ENCODE measurements at regions not wholly inside any gene's neighbourhood (a gene's known extent, or its start where the extent isn't known, plus 50 kb on each side); places are given as distances from the start of the nearest gene placed in this dataset.

GRCh38 chr3:36212251-36212650 lies 168.1 kb upstream of the STAC start:
- CTCF ChIA-PET (ENCODE audit: partially characterized antibody) = no interaction called here
- Histone ChIP-seq H2AK5ac (ENCODE audit: low read depth, low read length) (no peak overlapping the region), H2BK5ac (ENCODE audit: low read depth, low read length) (no peak overlapping the region), H3K23ac (ENCODE audit: insufficient read length) (no peak overlapping the region), H3K36me3 (ENCODE audit: control insufficient read depth in 2 of 4, insufficient read depth in 4 of 4, low read length in 3 of 4) (no peaks in the 10 kb centered on the region), H3K27me3 (replicated peaks in 1 of 4; ENCODE audit: control insufficient read depth in 3 of 4, extremely low read depth in 1 of 4, insufficient read depth in 3 of 4, low read length in 3 of 4) (no peaks in the 10 kb centered on the region), H3K4me3 (ENCODE audit: extremely low read depth in 1 of 4, insufficient read depth in 2 of 4, low read depth in 3 of 4, low read length in 4 of 4) (no peak overlapping the region), H2BK120ac (replicated peaks; ENCODE audit: low read depth, low read length) (no peak overlapping the region), H2BK12ac (ENCODE audit: low read depth, low read length) (no peak overlapping the region), H3K56ac (replicated peaks; ENCODE audit: insufficient read length, low read depth, low read length) (no peak overlapping the region), H4K8ac (ENCODE audit: extremely low read depth, insufficient read depth, low read length) (no peak overlapping the region), H3K4ac (replicated peaks; ENCODE audit: insufficient read length, low read depth, low read length) (no peak overlapping the region), H4K5ac (ENCODE audit: insufficient read length, low read depth, low read length) (no peak overlapping the region), H2BK15ac (ENCODE audit: low read length) (no peak overlapping the region), H3K9ac (replicated peaks in 1 of 4; ENCODE audit: extremely low read depth in 1 of 4, low read depth in 3 of 4, low read length in 3 of 4) (no peak overlapping the region), H4K91ac (replicated peaks; ENCODE audit: insufficient read length, low read length) (no peak overlapping the region), H3K9me3 (ENCODE audit: insufficient read depth in 2 of 2, low read depth in 1 of 2, low read length in 1 of 2) (no peaks in the 10 kb centered on the region), H3K4me2 (ENCODE audit: insufficient read depth in 1 of 2, low read depth in 2 of 2, low read length in 2 of 2) (no peak overlapping the region), H3K14ac (ENCODE audit: insufficient read length) (no peak overlapping the region), H2AFZ (ENCODE audit: low read length) (no peak overlapping the region), H3K27ac (ENCODE audit: low read depth, low read length) (no peak overlapping the region), H4K20me1 (replicated peaks in 1 of 2; ENCODE audit: control insufficient read depth in 1 of 2, insufficient read depth in 2 of 2, low read length in 2 of 2) (no peaks in the 10 kb centered on the region), H3K79me1 (ENCODE audit: low read depth, low read length) (no peaks in the 10 kb centered on the region), H3K18ac (ENCODE audit: extremely low read depth, low read length) (no peak overlapping the region), H3K4me1 (replicated peaks in 1 of 4; ENCODE audit: control insufficient read depth in 3 of 4, insufficient read depth in 4 of 4, low read length in 3 of 4) (no peaks in the 10 kb centered on the region), H3K23me2 (ENCODE audit: low read depth, low read length) (no peaks in the 10 kb centered on the region), H2BK20ac (ENCODE audit: low read length) (no peak overlapping the region), H3K79me2 (ENCODE audit: control insufficient read depth in 1 of 2, insufficient read depth in 2 of 2, low read length in 2 of 2) (no peaks in the 10 kb centered on the region)
- FAIRE-seq (no peak), DNase-seq (ENCODE audit: low read depth in 1 of 2, low spot score in 2 of 2) (no peak)
- 92% methylated on average over 2 of the region's 2 CpGs; no CpG with 5 or more reads in 1 of the 2 experiments for WGBS, 2 experiments (ENCODE audit: extremely low coverage in 1 of 2, insufficient coverage in 1 of 2, insufficient read length in 1 of 2, insufficient replicate concordance in 2 of 2, low coverage in 1 of 2, low lambda C conversion rate in 2 of 2, missing lambda C conversion rate in 1 of 2)
- POLR2A ChIA-PET (ENCODE audit: partially characterized antibody) = no interaction called here
- TF ChIP-seq TAF1 (IDR thresholded peaks at IDR 0.05; ENCODE audit: low read depth, low read length) = no peak
- TF ChIP-seq CTBP2 (IDR thresholded peaks at IDR 0.05; ENCODE audit: borderline replicate concordance, insufficient read depth, insufficient read length, low read length) = no peak
- no peak for TF ChIP-seq FOSL1 (IDR thresholded peaks at IDR 0.05; ENCODE audit: insufficient read depth, low read depth, low read length)
- no peak for TF ChIP-seq TAF7 (optimal IDR thresholded peaks at IDR 0.05; ENCODE audit: borderline replicate concordance, low read depth, low read length)
- no peak for TF ChIP-seq CREB1 (IDR thresholded peaks at IDR 0.05)
- TF ChIP-seq SIRT6 (IDR thresholded peaks at IDR 0.05; ENCODE audit: low read length) = no peak
- TF ChIP-seq PHF8 (conservative IDR thresholded peaks at IDR 0.05; ENCODE audit: low read depth, low read length) = no peak
- no peak for TF ChIP-seq CBX8 (IDR thresholded peaks at IDR 0.05; ENCODE audit: borderline replicate concordance, low read depth, low read length)
- TF ChIP-seq SIN3A (conservative IDR thresholded peaks at IDR 0.05 in 1 of 2, IDR thresholded peaks at IDR 0.05 in 1 of 2; ENCODE audit: low read depth in 1 of 2, low read length in 2 of 2) = no peak
- no peak for TF ChIP-seq ATF2 (IDR thresholded peaks at IDR 0.05; ENCODE audit: low read length)
- TF ChIP-seq RAD21 (IDR thresholded peaks at IDR 0.05 in 1 of 2, conservative IDR thresholded peaks at IDR 0.05 in 1 of 2; ENCODE audit: low read depth in 2 of 2, low read length in 2 of 2) = no peak

Measured in H1 (cell line).